GM23248 (cell line): ENCODE measurements at regions not wholly inside any gene's neighbourhood (a gene's known extent, or its start where the extent isn't known, plus 50 kb on each side); places are given as distances from the start of the nearest gene placed in this dataset.

ENCODE experiments used
- DNase-seq: peaks from one replicate; pipeline ENCODE4 v3.0.0-alpha.2; 2015
- H2AFZ ChIP-seq: fragments of 200-600 bp; sonication (generic); 2 replicates; pipeline ENCODE4 v1.6.1; 2016; ENCODE audit warnings: antibody characterized with exemption
- H3F3A ChIP-seq: fragments of 200-600 bp; sonication (generic); 2 replicates; pipeline ENCODE4 v1.6.1; 2016; ENCODE audit warnings: mild to moderate bottlenecking, antibody characterized with exemption, mixed run types; ENCODE audit not compliant: insufficient read depth
- H3K27ac ChIP-seq: fragments of 200-600 bp; sonication (generic); 2 replicates; pipeline ENCODE4 v1.5.1; 2016; ENCODE audit warnings: mild to moderate bottlenecking
- H3K27me3 ChIP-seq: fragments of 200-600 bp; sonication (generic); replicated peaks from 2 replicates; pipeline ENCODE4 v1.6.1; 2016; ENCODE audit warnings: mild to moderate bottlenecking; ENCODE audit not compliant: insufficient read depth
- H3K36me3 ChIP-seq: fragments of 200-600 bp; sonication (generic); 2 replicates; pipeline ENCODE4 v1.6.1; 2016; ENCODE audit warnings: low read depth, mild to moderate bottlenecking
- H3K4me1 ChIP-seq: fragments of 200-600 bp; sonication (generic); 2 replicates; pipeline ENCODE4 v1.6.1; 2016; ENCODE audit warnings: mild to moderate bottlenecking; ENCODE audit not compliant: insufficient read depth
- H3K4me2 ChIP-seq: fragments of 200-600 bp; sonication (generic); one replicate; pipeline ENCODE4 v1.6.1; 2016; ENCODE audit warnings: mild to moderate bottlenecking; ENCODE audit not compliant: unreplicated experiment
- H3K4me3 ChIP-seq: fragments of 200-600 bp; sonication (generic); 2 replicates; pipeline ENCODE4 v1.5.1; 2016; ENCODE audit warnings: mild to moderate bottlenecking
- H3K79me2 ChIP-seq: fragments of 200-600 bp; sonication (generic); 2 replicates; pipeline ENCODE4 v1.6.1; 2016; ENCODE audit warnings: mild to moderate bottlenecking; ENCODE audit not compliant: insufficient read depth
- H3K9ac ChIP-seq: fragments of 200-600 bp; sonication (generic); 2 replicates; pipeline ENCODE4 v1.6.1; 2016; ENCODE audit warnings: mild to moderate bottlenecking
- H3K9me2 ChIP-seq: fragments of 200-600 bp; sonication (generic); 2 replicates; pipeline ENCODE4 v1.6.1; 2016; ENCODE audit warnings: mixed run types, mild to moderate bottlenecking, moderate library complexity; ENCODE audit not compliant: insufficient read depth
- H3K9me3 ChIP-seq: fragments of 200-600 bp; sonication (generic); one replicate; pipeline ENCODE4 v1.6.1; 2017; ENCODE audit warnings: low read depth
- H4K20me1 ChIP-seq: fragments of 200-600 bp; sonication (generic); 2 replicates; pipeline ENCODE4 v1.6.0; 2016; ENCODE audit not compliant: insufficient read depth
- EZH2 ChIP-seq: fragments of 200-600 bp; sonication (generic); IDR thresholded peaks from 2 replicates; pipeline ENCODE4 v1.6.1; 2018; ENCODE audit warnings: antibody characterized with exemption, mild to moderate bottlenecking; ENCODE audit not compliant: insufficient read depth, poor library complexity, severe bottlenecking
- EZH2phosphoT487 ChIP-seq: fragments of 200-600 bp; sonication (generic); IDR thresholded peaks from 2 replicates; pipeline ENCODE4 v1.6.1; 2018; ENCODE audit warnings: antibody characterized with exemption, moderate library complexity, mild to moderate bottlenecking, low read depth; ENCODE audit not compliant: insufficient read depth
- WGBS, 2 experiments: methylation state at CpG; one replicate each; pipeline ENCODE4 v1.1.6; 2015 to 2017; ENCODE audit warnings: low lambda C conversion rate in 2 of 2, low coverage in 1 of 2; ENCODE audit errors: missing lambda C conversion rate in 2 of 2; 5-methylcytosine and 5-hydroxymethylcytosine counted together
- in situ Hi-C: fragments of 300-500 bp; cut with MboI; formaldehyde crosslinking; loops from 2 replicates; pipeline ENCODE4 v1.15.0; 2020

- no peak overlapping the region for H3K27ac ChIP-seq
- in situ Hi-C loops = no loop called here
- H3K36me3 ChIP-seq = no peaks in the 10 kb centered on the region
- H3K4me1 ChIP-seq = no peaks in the 10 kb centered on the region
- no peak for DNase-seq
- H3K9ac ChIP-seq = no peak overlapping the region
- no peak overlapping the region for H2AFZ ChIP-seq
- no peak overlapping the region for H3K4me2 ChIP-seq
- no peak overlapping the region for H3K4me3 ChIP-seq
- H3F3A ChIP-seq = no peaks in the 10 kb centered on the region
- 55 to 65% methylated on average over 2 of the region's 2 CpGs for WGBS, 2 experiments
- H3K9me2 ChIP-seq = no peaks in the 10 kb centered on the region
- no peaks in the 10 kb centered on the region for H3K27me3 ChIP-seq
- no peaks in the 10 kb centered on the region for H3K9me3 ChIP-seq
- no peak for TF ChIP-seq EZH2phosphoT487
- no peak for TF ChIP-seq EZH2
- no peaks in the 10 kb centered on the region for H3K79me2 ChIP-seq
- no peaks in the 10 kb centered on the region for H4K20me1 ChIP-seq
Observed at GRCh38 chr2:142596334-142597088, 281.0 kb upstream of the KYNU start.

- Histone ChIP-seq H3F3A (no peaks in the 10 kb centered on the region), H3K4me2 (no peak overlapping the region), H3K4me1 (no peaks in the 10 kb centered on the region), H3K27me3 (no peaks in the 10 kb centered on the region), H4K20me1 (no peaks in the 10 kb centered on the region), H3K9me3 (no peaks in the 10 kb centered on the region), H3K27ac (no peak overlapping the region), H3K4me3 (no peak overlapping the region), H2AFZ (no peak overlapping the region), H3K9ac (no peak overlapping the region), H3K36me3 (no peaks in the 10 kb centered on the region), H3K79me2 (no peaks in the 10 kb centered on the region), H3K9me2 (no peaks in the 10 kb centered on the region)
- TF ChIP-seq EZH2 (no peak), EZH2phosphoT487 (no peak)
- in situ Hi-C loops = no loop called here
- no peak for DNase-seq
- 27 to 34% methylated on average over 2 of the region's 2 CpGs for WGBS, 2 experiments
Observed at GRCh38 chr2:142594935-142595334, 282.5 kb upstream of the KYNU start.

GRCh38 chr2:142592171-142592570, 285.3 kb upstream of the KYNU start:
- in situ Hi-C loops = no loop called here
- Histone ChIP-seq H3K4me1 (no peaks in the 10 kb centered on the region), H2AFZ (no peak overlapping the region), H3K27ac (no peak overlapping the region), H3K9me3 (no peaks in the 10 kb centered on the region), H3K4me3 (no peak overlapping the region), H3K36me3 (no peaks in the 10 kb centered on the region), H3K27me3 (no peaks in the 10 kb centered on the region), H4K20me1 (no peaks in the 10 kb centered on the region), H3K4me2 (no peak overlapping the region), H3K9ac (no peak overlapping the region), H3K79me2 (no peaks in the 10 kb centered on the region), H3F3A (no peaks in the 10 kb centered on the region), H3K9me2 (no peaks in the 10 kb centered on the region)
- TF ChIP-seq EZH2 = no peak
- no peak for TF ChIP-seq EZH2phosphoT487
- 35% methylated on average over 3 of the region's 3 CpGs for WGBS, 2 experiments
- no peak for DNase-seq

- 24 to 32% methylated on average over 2 of the region's 2 CpGs for WGBS, 2 experiments
- no peak for DNase-seq
- H3K9me2 ChIP-seq = no peaks in the 10 kb centered on the region
- H3K27me3 ChIP-seq = no peaks in the 10 kb centered on the region
- TF ChIP-seq EZH2phosphoT487 = no peak
- no peak for TF ChIP-seq EZH2
- in situ Hi-C loops = no loop called here
- no peak overlapping the region for H3K4me3 ChIP-seq
- no peak overlapping the region for H3K9ac ChIP-seq
- no peak overlapping the region for H3K27ac ChIP-seq
- no peak overlapping the region for H2AFZ ChIP-seq
- H3K36me3 ChIP-seq = no peaks in the 10 kb centered on the region
- no peaks in the 10 kb centered on the region for H4K20me1 ChIP-seq
- H3K9me3 ChIP-seq = no peaks in the 10 kb centered on the region
- no peak overlapping the region for H3K4me2 ChIP-seq
- H3K4me1 ChIP-seq = no peaks in the 10 kb centered on the region
- H3F3A ChIP-seq = no peaks in the 10 kb centered on the region
- H3K79me2 ChIP-seq = no peaks in the 10 kb centered on the region
Observed at GRCh38 chr2:142591420-142591819, 286.0 kb upstream of the KYNU start.
